Astrocyte (in vitro differentiated cells and primary cell): ENCODE measurements at regions not wholly inside any gene's neighbourhood (a gene's known extent, or its start where the extent isn't known, plus 50 kb on each side); places are given as distances from the start of the nearest gene placed in this dataset.
A peak's percentile ranks its signal among the peaks of the same experiment; 100 is the strongest.

ENCODE experiments used
- DNase-seq: peaks from one replicate; pipeline ENCODE4 v3.0.0-alpha.2; 2010; ENCODE audit warnings: low read depth
- FAIRE-seq: peaks from 2 replicates; lab custom pipeline; 2011; peaks lifted over from hg19 to GRCh38; lab: Jason Lieb, UNC
- H2AFZ ChIP-seq: 2 replicates; pipeline ENCODE4 v1.6.0; 2012; ENCODE audit warnings: low read depth, low read length, inconsistent platforms
- H3K27ac ChIP-seq: 2 replicates; pipeline ENCODE4 v1.5.1; 2011; ENCODE audit warnings: low read depth, low read length, inconsistent platforms
- H3K27me3 ChIP-seq: 2 replicates; pipeline ENCODE4 v1.6.0; 2011; ENCODE audit warnings: low read length, inconsistent platforms; ENCODE audit not compliant: insufficient read depth
- H3K36me3 ChIP-seq: 2 replicates; pipeline ENCODE4 v1.5.1; 2011; ENCODE audit warnings: low read length, inconsistent platforms; ENCODE audit not compliant: insufficient read depth
- H3K4me1 ChIP-seq: 2 replicates; pipeline ENCODE4 v1.5.1; 2011; ENCODE audit warnings: low read length, inconsistent platforms; ENCODE audit not compliant: insufficient read depth
- H3K4me2 ChIP-seq: 2 replicates; pipeline ENCODE4 v1.6.0; 2012; ENCODE audit warnings: low read length, inconsistent platforms
- H3K4me3 ChIP-seq: 2 replicates; pipeline ENCODE4 v1.5.1; 2011; ENCODE audit warnings: low read depth, mild to moderate bottlenecking, low read length, inconsistent platforms; ENCODE audit not compliant: insufficient read depth
- H3K79me2 ChIP-seq: 2 replicates; pipeline ENCODE4 v1.6.0; 2012; ENCODE audit warnings: mild to moderate bottlenecking, low read length, inconsistent platforms; ENCODE audit not compliant: insufficient read depth
- H3K9ac ChIP-seq: 2 replicates; pipeline ENCODE4 v1.6.0; 2012; ENCODE audit warnings: mild to moderate bottlenecking, low read length, inconsistent platforms
- H3K9me3 ChIP-seq: 2 replicates; pipeline ENCODE4 v1.5.1; 2012; ENCODE audit warnings: low read depth, mild to moderate bottlenecking, low read length, inconsistent platforms; ENCODE audit not compliant: insufficient read depth
- H4K20me1 ChIP-seq: 2 replicates; pipeline ENCODE4 v1.6.0; 2012; ENCODE audit warnings: low read length, inconsistent platforms; ENCODE audit not compliant: insufficient read depth
- H3K27ac Mint-ChIP-seq: one replicate; pipeline ENCODE4 v1.8.0; 2021; ENCODE audit warnings: mild to moderate bottlenecking, mixed read lengths; ENCODE audit not compliant: unreplicated experiment
- H3K27me3 Mint-ChIP-seq: one replicate; pipeline ENCODE4 v1.8.0; 2021; ENCODE audit warnings: low read depth, mixed read lengths; ENCODE audit not compliant: unreplicated experiment
- H3K36me3 Mint-ChIP-seq: one replicate; pipeline ENCODE4 v1.8.0; 2021; ENCODE audit warnings: low read depth, mixed read lengths; ENCODE audit not compliant: unreplicated experiment
- H3K4me1 Mint-ChIP-seq: one replicate; pipeline ENCODE4 v1.8.0; 2021; ENCODE audit warnings: low read depth, mixed read lengths; ENCODE audit not compliant: unreplicated experiment
- H3K4me3 Mint-ChIP-seq: one replicate; pipeline ENCODE4 v1.8.0; 2021; ENCODE audit warnings: mild to moderate bottlenecking, moderate library complexity, mixed read lengths; ENCODE audit not compliant: unreplicated experiment
- H3K9me3 Mint-ChIP-seq: one replicate; pipeline ENCODE4 v1.8.0; 2021; ENCODE audit warnings: mild to moderate bottlenecking, mixed read lengths; ENCODE audit not compliant: unreplicated experiment
- EZH2 ChIP-seq: IDR thresholded peaks from 2 replicates; pipeline ENCODE4 v1.6.1; 2012; ENCODE audit warnings: mild to moderate bottlenecking, low read length, inconsistent platforms; ENCODE audit not compliant: insufficient read depth
- TF ChIP-seq, protein P1 (sequence below): IDR thresholded peaks from 2 replicates; pipeline ENCODE4 v1.5.1; 2011; ENCODE audit warnings: low read depth, mild to moderate bottlenecking, inconsistent platforms, low read length, moderate library complexity; ENCODE audit not compliant: insufficient read depth

DNA sequence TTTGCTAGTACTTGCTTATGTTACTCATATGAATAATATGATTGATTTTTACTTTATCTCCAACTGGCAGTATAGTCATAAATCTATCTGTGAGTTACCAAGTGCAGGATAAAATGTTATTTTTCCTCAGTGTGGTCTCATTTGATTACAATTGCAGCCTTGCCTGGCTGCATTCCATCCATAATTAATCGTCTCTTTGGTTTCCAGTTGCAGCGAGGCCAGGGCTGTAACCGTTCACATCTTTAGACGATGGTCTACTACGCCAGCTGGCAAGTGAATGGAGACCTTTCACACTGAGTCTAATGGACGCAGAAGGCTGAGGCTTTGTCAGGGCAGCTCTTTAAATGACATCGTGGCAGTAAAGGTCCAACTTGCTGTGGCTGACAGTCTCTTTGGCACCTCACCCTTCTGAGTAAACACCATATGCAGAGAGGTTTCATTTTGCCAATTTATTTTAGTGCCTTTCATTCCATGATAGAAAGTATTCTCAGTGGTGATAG lies 84.0 kb downstream of the ARL4A start:
- Histone ChIP-seq H3K4me3 (peak overlapping the region; percentile 2), H3K27ac (no peak overlapping the region), H3K9me3 (no peaks in the 10 kb centered on the region), H3K9ac (no peak overlapping the region), H3K36me3 (no peaks in the 10 kb centered on the region), H3K79me2 (no peaks in the 10 kb centered on the region), H3K27me3 (no peaks in the 10 kb centered on the region), H3K4me2 (peak overlapping the region; percentile 65), H2AFZ (peak overlapping the region; percentile 48), H4K20me1 (no peaks in the 10 kb centered on the region), H3K4me1 (peaks cover 10% of the 10 kb centered on the region)
- no peak for FAIRE-seq
- H3K4me1 Mint-ChIP-seq, result peaks cover 23% of the 10 kb centered on the region
- peak; percentile 88 for DNase-seq
- no peaks in the 10 kb centered on the region for H3K36me3 Mint-ChIP-seq
- H3K27me3 Mint-ChIP-seq, result no peaks in the 10 kb centered on the region
- H3K9me3 Mint-ChIP-seq, result no peaks in the 10 kb centered on the region
- no peak overlapping the region for H3K4me3 Mint-ChIP-seq
- TF ChIP-seq, protein P1, sequence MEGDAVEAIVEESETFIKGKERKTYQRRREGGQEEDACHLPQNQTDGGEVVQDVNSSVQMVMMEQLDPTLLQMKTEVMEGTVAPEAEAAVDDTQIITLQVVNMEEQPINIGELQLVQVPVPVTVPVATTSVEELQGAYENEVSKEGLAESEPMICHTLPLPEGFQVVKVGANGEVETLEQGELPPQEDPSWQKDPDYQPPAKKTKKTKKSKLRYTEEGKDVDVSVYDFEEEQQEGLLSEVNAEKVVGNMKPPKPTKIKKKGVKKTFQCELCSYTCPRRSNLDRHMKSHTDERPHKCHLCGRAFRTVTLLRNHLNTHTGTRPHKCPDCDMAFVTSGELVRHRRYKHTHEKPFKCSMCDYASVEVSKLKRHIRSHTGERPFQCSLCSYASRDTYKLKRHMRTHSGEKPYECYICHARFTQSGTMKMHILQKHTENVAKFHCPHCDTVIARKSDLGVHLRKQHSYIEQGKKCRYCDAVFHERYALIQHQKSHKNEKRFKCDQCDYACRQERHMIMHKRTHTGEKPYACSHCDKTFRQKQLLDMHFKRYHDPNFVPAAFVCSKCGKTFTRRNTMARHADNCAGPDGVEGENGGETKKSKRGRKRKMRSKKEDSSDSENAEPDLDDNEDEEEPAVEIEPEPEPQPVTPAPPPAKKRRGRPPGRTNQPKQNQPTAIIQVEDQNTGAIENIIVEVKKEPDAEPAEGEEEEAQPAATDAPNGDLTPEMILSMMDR, result no peak
- TF ChIP-seq EZH2, result no peak
- no peak overlapping the region for H3K27ac Mint-ChIP-seq

DNA sequence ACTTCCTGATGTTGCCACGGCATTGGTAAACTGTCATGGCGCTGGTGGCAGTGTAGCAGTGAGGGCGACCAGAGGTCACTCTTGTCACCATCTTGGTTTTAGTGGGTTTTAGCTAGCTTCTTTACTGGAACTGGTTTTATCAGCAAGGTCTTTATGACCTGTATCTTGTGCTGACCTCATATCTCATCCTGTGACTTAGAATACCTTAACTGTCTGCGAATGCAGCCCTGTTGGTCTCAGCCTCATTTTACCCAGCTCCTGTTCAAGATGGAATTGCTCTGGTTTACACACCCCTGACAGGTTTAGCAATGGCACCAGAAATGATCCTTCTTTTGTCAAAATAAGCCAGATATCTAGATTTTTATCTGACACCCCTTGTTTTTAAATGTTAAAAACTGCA lies 85.3 kb downstream of the ARL4A start:
- Histone ChIP-seq H3K27ac (no peak overlapping the region), H3K36me3 (no peaks in the 10 kb centered on the region), H2AFZ (no peak overlapping the region), H3K9ac (no peak overlapping the region), H4K20me1 (no peaks in the 10 kb centered on the region), H3K79me2 (no peaks in the 10 kb centered on the region), H3K27me3 (no peaks in the 10 kb centered on the region), H3K4me3 (no peak overlapping the region), H3K9me3 (no peaks in the 10 kb centered on the region), H3K4me1 (peaks cover 10% of the 10 kb centered on the region), H3K4me2 (no peak overlapping the region)
- Mint-ChIP-seq H3K4me1 (peaks cover 23% of the 10 kb centered on the region), H3K4me3 (no peak overlapping the region), H3K27me3 (no peaks in the 10 kb centered on the region), H3K36me3 (no peaks in the 10 kb centered on the region), H3K9me3 (no peaks in the 10 kb centered on the region), H3K27ac (no peak overlapping the region)
- FAIRE-seq, result no peak
- no peak for DNase-seq
- TF ChIP-seq EZH2, result no peak
- TF ChIP-seq, protein P1, result no peak

DNA sequence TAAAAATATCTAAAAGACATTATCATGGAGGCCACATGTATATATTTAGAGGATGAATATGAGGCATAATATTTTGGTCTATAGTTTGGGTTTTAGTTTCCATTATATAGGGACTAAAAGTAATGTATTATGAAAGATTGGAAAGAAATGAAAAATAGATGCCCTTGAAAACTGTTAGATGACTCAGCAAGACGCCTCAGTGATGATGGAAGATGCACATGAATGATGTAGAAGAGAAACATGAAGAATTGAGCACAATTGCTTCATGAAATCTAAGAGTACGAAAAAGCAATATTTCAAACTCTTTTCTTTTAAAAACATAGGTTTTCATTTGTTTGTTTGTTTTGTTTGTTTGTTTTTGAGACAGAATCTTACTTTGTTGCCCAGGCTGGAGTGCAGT lies 89.8 kb downstream of the ARL4A start:
- no peak overlapping the region for H2AFZ ChIP-seq

More for the DNA sequence above, 89.8 kb downstream of the ARL4A start:
- no peak for TF ChIP-seq EZH2
- TF ChIP-seq, protein P1, result no peak
- DNase-seq, result no peak
- no peak for FAIRE-seq
- H3K27me3 Mint-ChIP-seq, result no peaks in the 10 kb centered on the region
- no peaks in the 10 kb centered on the region for H3K4me1 ChIP-seq
- no peak overlapping the region for H3K27ac ChIP-seq
- no peak overlapping the region for H3K4me2 ChIP-seq
- no peaks in the 10 kb centered on the region for H3K9me3 Mint-ChIP-seq
- H3K27ac Mint-ChIP-seq, result no peak overlapping the region
- H3K4me3 Mint-ChIP-seq, result no peak overlapping the region
- H3K9me3 ChIP-seq, result no peaks in the 10 kb centered on the region
- no peak overlapping the region for H3K9ac ChIP-seq
- no peaks in the 10 kb centered on the region for H3K36me3 ChIP-seq
- no peak overlapping the region for H3K4me3 ChIP-seq
- no peaks in the 10 kb centered on the region for H4K20me1 ChIP-seq
- no peaks in the 10 kb centered on the region for H3K79me2 ChIP-seq
- H3K4me1 Mint-ChIP-seq, result no peaks in the 10 kb centered on the region
- H3K27me3 ChIP-seq, result no peaks in the 10 kb centered on the region
- H3K36me3 Mint-ChIP-seq, result no peaks in the 10 kb centered on the region
